ENCODE measurements at regions not wholly inside any gene's neighbourhood (a gene's known extent, or its start where the extent isn't known, plus 50 kb on each side); places are given as distances from the start of the nearest gene placed in this dataset.

DNA sequence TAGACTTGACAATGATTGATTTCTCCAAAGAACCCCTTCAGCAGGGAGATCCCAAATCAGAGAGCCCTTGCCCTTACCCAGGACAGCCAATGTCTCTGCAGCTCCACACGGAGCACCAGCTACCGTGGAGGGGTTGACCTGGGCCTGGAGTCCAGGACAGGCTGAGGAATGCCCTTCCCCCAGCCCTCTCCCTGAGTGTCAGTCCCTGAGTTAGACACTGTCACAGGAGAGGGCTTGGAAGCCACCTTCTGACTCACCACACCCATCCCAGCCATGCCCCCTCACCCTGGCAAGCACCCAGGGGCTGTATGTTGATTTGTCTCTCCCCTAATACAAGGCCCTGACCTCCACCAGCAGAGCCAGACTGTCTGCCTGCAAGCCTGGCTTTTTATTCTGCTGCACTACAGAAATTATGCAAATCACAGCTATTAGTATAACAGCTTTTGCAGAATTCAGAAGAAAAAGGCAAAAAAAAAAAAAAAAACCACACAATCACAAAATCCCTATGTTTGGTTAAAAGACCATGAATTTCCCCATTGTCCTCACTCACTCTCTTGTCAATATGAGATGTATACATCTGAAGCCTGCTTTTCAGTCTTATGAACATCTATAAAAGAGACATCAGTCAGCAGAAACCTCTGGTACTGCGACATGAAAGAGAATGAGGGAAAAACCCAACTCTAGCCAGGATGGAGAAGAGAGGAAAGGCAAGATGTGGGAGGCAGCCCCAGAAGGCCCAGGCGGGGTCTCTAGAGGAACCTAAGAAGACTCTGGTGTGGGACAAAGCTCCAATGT, 240.7 kb downstream of the UQCRFS1 start:
- TF ChIP-seq CTCF (conservative IDR thresholded peaks at IDR 0.05; ENCODE audit: low read depth, low read length) (no peak), EZH2 (IDR thresholded peaks at IDR 0.05; ENCODE audit: borderline replicate concordance, low read depth, low read length, poor library complexity, severe bottlenecking) (no peak)
- DNase-seq (ENCODE audit: low spot score) = no peak
- intact Hi-C loops (cut with micrococcal nuclease; ENCODE audit: unreplicated experiment) = no loop called here
- no peak overlapping the region for H3K27ac ChIP-seq (ENCODE audit: low read depth, low read length, poor library complexity, severe bottlenecking)
- no peaks in the 10 kb centered on the region for H3K27me3 ChIP-seq (replicated peaks; ENCODE audit: insufficient read depth, low read depth, low read length, poor library complexity)
- H3K9me3 ChIP-seq (ENCODE audit: low read depth, low read length, poor library complexity, severe bottlenecking) = peaks cover 19% of the 10 kb centered on the region
- no peak overlapping the region for H3K4me3 ChIP-seq (ENCODE audit: low read depth, low read length, poor library complexity, severe bottlenecking)
- POLR2A ChIA-PET (ENCODE audit: low non-redundant PET) = no interaction called here
- BruUV-seq (replicated peaks) = no TSS peak
- CTCF ChIA-PET = no interaction called here
- no peaks in the 10 kb centered on the region for H3K36me3 ChIP-seq (ENCODE audit: insufficient read depth, low read length, poor library complexity, severe bottlenecking)
- H3K4me1 ChIP-seq (ENCODE audit: insufficient read depth, low read length, poor library complexity, severe bottlenecking) = no peaks in the 10 kb centered on the region

- no TSS peak for BruUV-seq (replicated peaks)
- Histone ChIP-seq H3K27me3 (replicated peaks; ENCODE audit: insufficient read depth, low read depth, low read length, poor library complexity) (no peaks in the 10 kb centered on the region), H3K36me3 (ENCODE audit: insufficient read depth, low read length, poor library complexity, severe bottlenecking) (no peaks in the 10 kb centered on the region), H3K4me3 (ENCODE audit: low read depth, low read length, poor library complexity, severe bottlenecking) (no peak overlapping the region), H3K4me1 (ENCODE audit: insufficient read depth, low read length, poor library complexity, severe bottlenecking) (no peaks in the 10 kb centered on the region), H3K9me3 (ENCODE audit: low read depth, low read length, poor library complexity, severe bottlenecking) (peaks cover 19% of the 10 kb centered on the region), H3K27ac (ENCODE audit: low read depth, low read length, poor library complexity, severe bottlenecking) (no peak overlapping the region)
- intact Hi-C loops (cut with micrococcal nuclease; ENCODE audit: unreplicated experiment) = no loop called here
- ChIA-PET POLR2A (ENCODE audit: low non-redundant PET) (no interaction called here), CTCF (no interaction called here)
- DNase-seq (ENCODE audit: low spot score) = no peak
- TF ChIP-seq EZH2 (IDR thresholded peaks at IDR 0.05; ENCODE audit: borderline replicate concordance, low read depth, low read length, poor library complexity, severe bottlenecking) (no peak), CTCF (conservative IDR thresholded peaks at IDR 0.05; ENCODE audit: low read depth, low read length) (no peak)
Observed at GRCh38 chr19:28971513-28971912, 241.4 kb downstream of the UQCRFS1 start.

- Histone ChIP-seq H3K9me3 (ENCODE audit: low read depth, low read length, poor library complexity, severe bottlenecking) (peaks cover 19% of the 10 kb centered on the region), H3K36me3 (ENCODE audit: insufficient read depth, low read length, poor library complexity, severe bottlenecking) (no peaks in the 10 kb centered on the region), H3K4me1 (ENCODE audit: insufficient read depth, low read length, poor library complexity, severe bottlenecking) (no peaks in the 10 kb centered on the region), H3K4me3 (ENCODE audit: low read depth, low read length, poor library complexity, severe bottlenecking) (no peak overlapping the region), H3K27me3 (replicated peaks; ENCODE audit: insufficient read depth, low read depth, low read length, poor library complexity) (no peaks in the 10 kb centered on the region), H3K27ac (ENCODE audit: low read depth, low read length, poor library complexity, severe bottlenecking) (no peak overlapping the region)
- TF ChIP-seq EZH2 (IDR thresholded peaks at IDR 0.05; ENCODE audit: borderline replicate concordance, low read depth, low read length, poor library complexity, severe bottlenecking) (no peak), CTCF (conservative IDR thresholded peaks at IDR 0.05; ENCODE audit: low read depth, low read length) (no peak)
- intact Hi-C loops (cut with micrococcal nuclease; ENCODE audit: unreplicated experiment) = no loop called here
- ChIA-PET POLR2A (ENCODE audit: low non-redundant PET) (no interaction called here), CTCF (no interaction called here)
- no peak for DNase-seq (ENCODE audit: low spot score)
- no TSS peak for BruUV-seq (replicated peaks)
Observed at GRCh38 chr19:28971049-28971448, 241.9 kb downstream of the UQCRFS1 start.
